RPMI8226 (cell line): ENCODE measurements at regions not wholly inside any gene's neighbourhood (a gene's known extent, or its start where the extent isn't known, plus 50 kb on each side); places are given as distances from the start of the nearest gene placed in this dataset.

Source experiments
- DNase-seq: peaks from one replicate; pipeline ENCODE4 v3.0.0-alpha.2; 2015

DNA sequence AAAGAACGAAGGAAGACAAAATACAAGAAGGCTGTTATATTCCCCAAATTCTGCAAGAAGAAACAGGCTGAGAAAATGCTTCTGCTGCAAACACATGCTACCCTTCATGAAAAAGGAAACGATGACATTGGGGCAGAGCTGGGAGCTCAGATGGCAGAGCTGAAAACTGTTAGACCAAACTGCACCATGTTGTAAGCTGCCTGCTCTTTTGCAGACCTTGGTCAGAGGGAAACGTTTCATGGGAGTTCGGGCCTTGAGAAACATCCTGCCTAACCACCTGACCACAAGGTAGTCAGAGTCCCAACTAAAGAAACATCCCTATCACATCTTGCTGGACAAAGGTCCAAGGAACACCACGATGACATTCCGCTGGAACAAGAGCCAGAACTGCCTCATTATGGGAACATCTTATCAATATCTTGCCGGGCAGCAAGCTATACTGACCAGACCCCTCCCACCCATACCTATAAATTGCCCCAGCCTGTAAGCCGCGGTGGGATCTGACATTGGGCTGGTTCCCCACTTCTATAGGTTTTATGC is 110.7 kb upstream of the CTSC start:
- no peak for DNase-seq

DNA sequence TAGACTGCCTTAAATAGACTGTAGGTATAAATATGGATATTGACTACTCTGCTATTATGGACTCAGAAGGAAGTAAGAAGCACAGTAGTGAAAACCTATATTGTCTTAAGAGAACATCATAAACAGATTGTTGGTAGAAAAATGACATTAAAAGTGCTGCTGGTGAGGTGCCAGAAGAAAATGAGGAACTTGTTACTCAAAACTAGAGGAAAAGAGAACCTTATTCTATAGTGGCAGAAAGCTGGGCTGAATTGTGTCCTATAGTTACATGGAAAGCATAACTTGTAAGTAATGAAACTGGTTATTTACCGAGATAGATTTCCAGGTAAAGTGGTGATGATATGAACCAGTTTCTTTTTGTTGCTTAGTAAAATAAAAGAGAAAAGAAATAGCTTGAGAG is 109.7 kb upstream of the CTSC start:
- DNase-seq, result no peak

GRCh38 chr11:88439356-88439755 is 101.8 kb upstream of the CTSC start:
- no peak for DNase-seq

DNA sequence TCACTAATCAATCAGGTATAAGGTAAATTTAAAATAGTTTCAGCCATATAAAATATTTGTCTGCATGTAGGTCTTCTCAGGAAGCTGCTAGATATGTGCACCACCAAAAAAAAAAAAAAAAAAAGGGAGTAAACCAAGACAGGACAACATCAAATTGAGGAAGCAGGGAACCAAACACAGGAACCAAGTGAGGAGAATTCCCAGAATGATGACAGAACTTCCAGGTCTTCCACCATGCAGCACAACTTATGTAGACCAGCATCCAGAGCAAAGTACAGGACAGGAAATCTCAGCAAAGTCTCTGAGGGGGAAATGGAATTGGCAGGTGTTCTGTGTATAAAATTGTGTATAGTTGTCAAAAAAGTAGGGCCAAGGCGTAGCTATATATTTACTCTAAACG is 101.2 kb upstream of the CTSC start:
- DNase-seq, result no peak

GRCh38 chr11:88435415-88435814 is 97.9 kb upstream of the CTSC start:
- peak; percentile 25 for DNase-seq

- DNase-seq, result peak; percentile 22
These were observed 96.9 kb upstream of the CTSC start for GRCh38 chr11:88434333-88434976.

GRCh38 chr11:88433536-88434230 is 96.1 kb upstream of the CTSC start:
- no peak for DNase-seq

- no peak for DNase-seq
These were observed 94.3 kb upstream of the CTSC start for GRCh38 chr11:88431675-88432341.

- DNase-seq, result no peak
These were observed 91.4 kb upstream of the CTSC start for GRCh38 chr11:88428959-88429358.

DNA sequence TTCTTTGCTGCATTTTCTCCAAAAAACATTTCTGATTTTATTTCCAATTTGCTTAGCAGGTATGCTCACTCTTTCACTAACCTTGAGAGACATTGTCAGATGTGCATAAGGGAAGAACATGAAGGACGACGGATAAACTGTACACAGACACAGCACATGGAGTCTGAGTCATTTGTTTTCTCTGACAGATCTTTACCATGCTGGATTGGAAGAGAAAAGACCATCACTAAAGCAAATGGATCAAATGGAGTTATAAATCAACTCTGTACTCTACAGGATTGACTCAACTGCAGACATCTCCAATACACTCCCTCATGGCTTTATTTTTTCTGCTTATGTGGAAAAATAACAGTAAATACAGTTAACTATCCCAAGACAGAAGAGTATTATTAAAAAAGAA is 90.2 kb upstream of the CTSC start:
- DNase-seq, result no peak

GRCh38 chr11:88424881-88425280 is 87.3 kb upstream of the CTSC start:
- DNase-seq, result no peak

- DNase-seq, result peak; percentile 35
These were observed 84.0 kb upstream of the CTSC start for GRCh38 chr11:88421530-88421929.

DNA sequence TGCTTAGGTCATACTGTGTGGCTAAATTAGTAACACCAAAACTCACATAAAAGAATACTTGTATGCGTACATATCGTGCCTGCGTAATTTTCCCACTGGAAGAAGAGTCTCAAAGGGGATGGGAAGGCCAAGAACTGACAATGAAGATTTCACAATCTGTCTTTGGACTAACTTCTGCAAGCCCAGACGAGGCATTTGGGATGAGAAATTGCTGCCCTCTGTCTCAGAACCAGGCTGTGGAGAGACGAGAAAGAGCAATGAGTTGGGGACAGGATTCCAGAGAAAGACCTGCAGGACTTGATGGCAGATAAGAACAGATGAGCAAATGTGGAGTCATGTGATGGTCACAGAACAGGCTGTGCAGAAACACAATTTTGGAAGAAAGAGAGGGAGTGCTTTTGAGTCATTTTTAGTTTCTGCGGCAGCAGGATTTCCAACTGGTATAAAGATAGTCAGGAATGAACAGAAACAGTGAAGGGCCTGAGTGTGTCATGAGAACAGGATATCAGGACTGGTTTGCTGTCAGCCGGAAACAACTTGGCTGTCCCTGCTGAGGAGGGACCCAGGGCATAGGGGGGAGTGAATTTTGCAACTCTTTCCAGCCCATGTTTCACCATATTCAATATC is 82.7 kb upstream of the CTSC start:
- DNase-seq, result no peak

DNA sequence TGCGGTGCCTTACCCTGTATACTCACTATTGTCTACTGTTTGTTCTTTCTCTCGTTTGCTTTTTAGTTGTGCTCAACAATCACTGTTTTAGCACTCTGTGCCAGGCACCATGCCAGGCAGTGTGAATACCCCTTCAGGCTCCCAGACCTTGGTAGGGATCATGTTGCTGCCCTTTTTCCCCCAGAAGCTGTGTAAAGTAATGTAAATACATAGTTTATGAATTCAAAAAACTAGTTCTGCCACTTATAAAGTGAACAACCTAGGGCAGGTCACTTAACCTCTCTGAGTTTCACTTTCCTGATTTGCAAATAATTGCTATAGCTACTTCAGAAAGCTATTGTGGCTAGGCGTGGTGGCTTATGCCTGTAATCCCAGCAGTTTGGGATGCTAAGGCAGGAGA is 81.0 kb upstream of the CTSC start:
- DNase-seq, result no peak

DNA sequence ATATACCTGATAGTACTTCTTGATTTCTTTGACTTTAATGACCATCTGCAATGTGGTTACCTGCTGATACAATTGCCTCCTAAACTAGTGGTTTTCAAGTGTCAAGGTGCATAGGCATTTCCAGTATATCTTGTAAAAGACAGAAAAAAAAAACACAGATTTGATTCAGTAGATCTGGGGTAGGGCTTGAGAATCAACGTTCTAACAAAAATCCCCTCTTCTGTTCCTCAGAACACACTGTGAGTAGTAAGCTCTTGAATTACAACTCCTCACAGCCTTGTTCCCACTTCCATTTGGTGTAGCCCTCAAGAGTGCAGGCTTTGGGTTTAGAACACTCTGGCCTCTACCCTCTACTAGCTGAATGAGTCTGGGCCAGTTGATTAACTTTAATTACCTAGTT is 78.0 kb upstream of the CTSC start:
- no peak for DNase-seq

DNA sequence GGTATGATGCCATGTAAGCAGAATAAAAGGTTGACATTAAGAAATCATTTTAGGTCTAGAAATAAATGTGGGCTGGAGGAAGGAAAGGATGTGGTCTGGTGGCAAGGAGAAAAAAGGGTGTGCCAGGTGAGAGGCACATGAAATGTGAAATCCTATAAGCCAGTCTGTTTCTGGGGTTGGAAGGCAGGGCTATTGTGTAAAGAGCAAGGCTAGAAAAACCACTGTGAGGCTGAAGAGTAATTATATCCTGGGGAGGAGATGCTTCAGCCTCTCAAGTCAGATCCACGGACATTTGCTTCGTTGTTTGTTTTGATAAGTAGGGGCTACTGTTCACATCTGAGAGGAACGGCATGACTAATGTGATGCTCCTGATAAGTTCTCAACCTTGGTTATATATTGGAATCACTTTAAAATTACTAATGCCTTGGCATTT is 77.5 kb upstream of the CTSC start:
- DNase-seq, result peak; percentile 10

DNA sequence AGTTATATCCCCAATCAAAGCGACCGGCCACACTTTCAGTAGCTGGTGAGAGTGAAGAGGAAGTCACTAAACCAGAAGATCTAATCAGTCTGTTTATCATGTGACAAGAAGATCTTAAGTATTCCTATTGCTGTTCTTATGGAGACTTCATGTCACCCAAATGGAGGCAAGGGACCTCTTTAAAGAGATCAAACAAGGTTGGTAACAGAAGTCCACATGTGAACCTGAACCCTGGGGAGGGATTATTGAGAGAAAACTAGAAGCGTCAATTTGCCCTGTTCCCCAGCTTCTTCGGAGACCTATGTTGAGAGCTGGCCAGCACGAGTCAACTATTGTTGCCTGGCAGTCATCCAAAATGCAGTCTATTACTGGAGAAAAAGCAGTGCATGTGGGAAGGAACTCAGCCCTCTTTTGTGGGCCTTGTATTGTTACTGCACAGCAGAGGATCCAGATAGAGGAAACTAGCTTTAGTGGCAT is 76.9 kb upstream of the CTSC start:
- DNase-seq, result peak; percentile 63

DNA sequence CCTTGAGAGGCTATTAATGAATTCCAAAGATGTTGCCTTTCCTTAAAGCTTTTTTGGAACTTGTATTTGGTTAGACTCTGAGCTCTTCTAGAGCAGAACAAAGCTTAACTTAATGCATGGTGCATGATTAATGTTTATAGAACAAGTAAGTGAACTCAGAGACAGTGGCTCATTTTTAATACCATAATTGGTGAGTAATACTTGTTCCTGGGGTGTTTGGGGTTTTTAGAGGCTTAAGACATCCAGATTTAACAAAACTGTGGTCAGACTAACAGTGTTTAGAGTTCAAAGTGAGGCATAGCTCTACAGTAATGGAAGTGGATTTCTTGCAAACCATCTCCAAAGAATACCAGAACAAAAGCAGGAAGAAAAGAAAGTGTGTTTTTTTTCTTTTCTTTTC is 73.7 kb upstream of the CTSC start:
- DNase-seq, result no peak

DNA sequence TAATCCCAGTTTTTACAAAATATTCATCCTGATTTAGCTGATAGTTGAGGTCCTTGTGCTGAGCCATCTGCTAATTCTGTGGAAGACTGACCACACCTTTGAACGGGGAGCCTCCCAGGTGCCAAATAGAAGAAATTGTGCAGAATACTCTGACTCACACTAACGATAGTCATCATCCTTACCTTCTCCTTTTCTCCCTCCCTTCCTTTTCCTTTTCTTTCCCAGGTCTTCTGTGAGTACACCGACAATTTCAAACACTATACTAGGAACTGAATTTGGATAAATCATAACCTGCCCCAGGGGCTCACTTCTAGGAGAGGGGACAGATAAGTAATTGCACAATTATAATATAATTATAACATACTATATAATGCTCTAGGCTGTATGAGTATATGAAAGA is 73.1 kb upstream of the CTSC start:
- DNase-seq, result no peak

DNA sequence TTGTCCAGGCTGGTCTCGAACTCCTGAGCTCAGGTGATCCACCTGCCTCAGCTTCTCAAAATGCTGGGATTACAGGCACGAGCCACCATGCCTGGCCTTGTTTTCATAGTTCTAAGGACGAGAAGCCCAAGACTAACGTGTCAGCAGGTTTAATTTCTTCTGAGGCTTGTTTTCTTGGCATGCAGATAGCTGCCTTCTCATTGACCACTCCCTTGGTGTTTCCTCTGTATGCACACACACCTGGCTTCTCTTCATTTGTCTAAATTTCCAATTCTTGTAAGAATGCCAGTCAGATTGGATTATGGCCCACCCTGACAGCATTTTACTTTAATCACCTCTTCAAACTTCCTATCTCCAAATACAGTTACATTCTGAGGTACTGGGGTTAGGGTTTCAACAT is 72.5 kb upstream of the CTSC start:
- peak; percentile 4 for DNase-seq

DNA sequence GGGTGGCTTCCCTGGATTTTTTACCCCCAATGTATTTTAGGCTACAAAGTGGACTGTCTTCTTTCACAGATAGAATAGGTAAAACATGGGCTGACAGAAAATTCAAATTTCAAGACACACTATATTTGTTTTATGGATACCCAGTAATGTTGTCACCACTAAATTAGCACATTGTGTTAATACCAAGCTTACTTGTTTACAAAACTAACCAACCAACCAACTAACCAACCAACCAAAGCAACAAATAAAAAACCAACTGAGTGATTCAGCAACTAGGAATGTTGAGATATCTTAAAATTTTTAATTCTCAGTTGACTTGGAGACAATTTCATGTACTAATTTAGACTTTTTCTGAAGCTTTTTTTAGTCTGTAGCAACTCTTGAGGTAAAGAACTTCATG is 69.3 kb upstream of the CTSC start:
- no peak for DNase-seq

DNA sequence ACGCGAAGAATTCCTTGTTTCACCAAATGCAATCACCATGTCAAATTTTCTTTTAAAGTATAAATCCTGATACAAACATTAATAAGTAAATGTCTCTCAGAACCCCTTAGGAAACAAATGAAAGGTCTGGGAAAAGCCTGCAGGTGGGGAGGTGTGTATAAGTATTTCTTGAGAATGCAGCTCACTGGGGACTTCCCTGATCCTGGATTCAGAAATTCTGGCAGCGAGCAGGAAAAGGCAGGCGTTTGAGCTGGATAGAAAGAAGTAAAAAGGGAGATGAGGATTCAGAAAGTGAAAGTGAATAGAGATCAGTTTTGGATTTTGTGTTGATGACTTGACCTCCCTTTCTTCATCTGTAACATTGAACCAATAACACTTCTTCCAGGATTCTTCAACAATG is 68.3 kb upstream of the CTSC start:
- no peak for DNase-seq

DNA sequence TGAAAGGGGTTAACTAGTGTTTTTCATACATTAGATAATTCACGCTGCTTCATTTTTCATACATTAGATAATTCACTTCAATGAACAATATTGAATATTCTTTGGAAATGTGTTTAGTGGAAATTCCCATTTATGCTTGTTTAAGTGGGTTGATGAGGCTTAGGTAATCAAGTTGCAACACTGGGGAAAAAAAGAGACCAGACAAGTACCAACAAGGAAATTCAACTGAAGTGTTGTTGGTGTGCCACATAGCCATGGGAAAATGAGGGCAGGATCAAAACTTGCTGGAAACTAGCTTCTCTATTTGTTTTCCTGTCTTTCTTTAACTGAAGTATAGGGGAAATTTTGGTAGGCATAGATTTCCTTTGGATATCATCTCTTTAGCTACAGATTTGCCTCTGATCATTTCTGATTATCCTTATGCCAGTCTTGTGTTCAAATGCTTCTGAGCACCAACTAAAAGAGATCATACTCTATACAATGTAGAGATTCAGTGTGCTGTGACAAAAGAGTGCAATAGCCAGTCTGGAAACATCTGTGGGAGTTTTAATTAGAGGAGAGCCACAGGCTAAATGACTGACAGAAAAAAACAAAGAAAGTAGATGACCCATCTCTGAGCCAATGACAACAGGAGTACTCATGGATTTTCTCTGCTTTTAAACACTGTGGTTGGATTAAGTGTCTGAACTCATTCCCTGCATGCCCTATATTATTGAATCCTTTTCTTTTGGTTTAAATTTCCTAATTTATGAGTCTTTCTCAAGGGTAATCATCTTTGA is 67.6 kb upstream of the CTSC start:
- no peak for DNase-seq
